ENCODE measurements at regions not wholly inside any gene's neighbourhood (a gene's known extent, or its start where the extent isn't known, plus 50 kb on each side); places are given as distances from the start of the nearest gene placed in this dataset.

GRCh38 chr4:32321421-32321820 lies 1601.3 kb downstream of the PCDH7 start:
- TF ChIP-seq POLR2A (IDR thresholded peaks at IDR 0.05) (no peak), CTCF (IDR thresholded peaks at IDR 0.05) (no peak)

All from adrenal gland (tissue), 5 donors.